GM19240 (cell line): ENCODE measurements at regions not wholly inside any gene's neighbourhood (a gene's known extent, or its start where the extent isn't known, plus 50 kb on each side); places are given as distances from the start of the nearest gene placed in this dataset.
"Not testable (repeated sequence)": the region's sequence is repeated elsewhere in the genome, so short reads cannot be mapped to it uniquely, and the experiment has no call there.

ENCODE experiments used
- DNase-seq: peaks from one replicate; pipeline ENCODE4 v3.0.0; 2011; ENCODE audit warnings: low spot score; ENCODE audit not compliant: insufficient read length

DNA sequence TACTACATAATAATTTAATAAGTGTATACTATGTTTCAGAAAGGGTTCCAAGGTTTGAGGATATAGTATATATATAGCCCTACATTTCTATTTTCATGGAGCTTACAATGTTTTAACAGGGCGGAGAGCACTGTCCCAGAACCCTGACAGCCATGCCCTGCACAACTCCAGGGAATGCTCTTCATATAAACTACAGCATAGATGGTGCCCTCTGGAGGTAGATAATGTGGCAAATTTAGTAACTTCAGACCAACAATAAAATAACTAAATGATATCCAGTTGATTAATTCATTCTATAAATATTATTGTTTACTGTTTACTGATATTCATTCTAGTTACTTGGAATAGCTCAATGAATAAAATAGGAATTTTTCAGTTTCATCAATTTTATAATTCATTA is 693.7 kb upstream of the CCDC179 start:
- no peak for DNase-seq

DNA sequence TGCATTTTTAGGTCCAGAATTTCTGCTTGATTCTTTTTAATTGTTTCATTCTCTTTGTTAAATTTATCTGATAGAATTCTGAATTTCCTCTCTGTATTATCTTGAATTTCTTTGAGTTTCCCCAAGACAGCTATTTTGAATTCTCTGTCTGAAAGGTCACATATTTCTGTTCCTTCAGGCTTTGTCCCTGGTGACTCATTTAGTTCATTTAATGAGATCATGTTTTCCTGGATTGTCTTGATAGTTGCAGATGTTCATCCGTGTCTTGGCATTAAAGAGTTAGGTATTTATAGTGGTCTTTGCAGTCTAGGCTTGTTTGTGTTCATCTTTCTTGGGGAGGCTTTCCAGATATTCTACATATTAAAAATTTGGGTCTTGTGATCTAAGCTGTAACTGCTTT is 694.8 kb upstream of the CCDC179 start:
- DNase-seq: no peak

DNA sequence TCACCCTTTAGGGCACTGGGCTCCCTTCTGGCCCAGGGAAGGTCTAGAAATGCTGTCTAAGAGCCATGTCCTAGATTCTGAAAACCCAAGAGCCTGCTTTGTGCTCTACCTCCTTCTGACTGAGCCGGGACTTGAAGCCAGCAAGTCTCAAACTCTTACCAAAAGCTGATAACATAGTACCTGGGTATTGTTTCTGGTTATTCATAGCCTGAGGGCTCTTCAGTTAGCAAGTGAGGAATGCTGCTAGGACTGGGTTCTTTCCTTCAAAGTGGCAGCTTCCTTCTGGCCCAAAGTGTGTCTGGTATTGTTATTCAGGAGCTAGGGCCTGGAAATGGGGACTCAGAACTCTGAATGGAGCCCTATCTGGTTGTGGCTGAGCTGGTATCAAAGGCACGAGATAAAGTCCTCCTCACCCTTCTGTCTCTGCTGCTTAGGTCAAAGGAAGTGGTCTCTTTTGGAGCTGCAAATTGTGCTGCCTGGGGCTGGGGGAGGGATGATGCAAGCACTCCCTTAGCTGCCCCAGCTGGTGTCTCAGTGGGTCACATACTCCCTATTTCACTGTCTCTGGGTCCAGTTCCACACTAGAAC is 696.0 kb upstream of the CCDC179 start:
- no peak for DNase-seq

DNA sequence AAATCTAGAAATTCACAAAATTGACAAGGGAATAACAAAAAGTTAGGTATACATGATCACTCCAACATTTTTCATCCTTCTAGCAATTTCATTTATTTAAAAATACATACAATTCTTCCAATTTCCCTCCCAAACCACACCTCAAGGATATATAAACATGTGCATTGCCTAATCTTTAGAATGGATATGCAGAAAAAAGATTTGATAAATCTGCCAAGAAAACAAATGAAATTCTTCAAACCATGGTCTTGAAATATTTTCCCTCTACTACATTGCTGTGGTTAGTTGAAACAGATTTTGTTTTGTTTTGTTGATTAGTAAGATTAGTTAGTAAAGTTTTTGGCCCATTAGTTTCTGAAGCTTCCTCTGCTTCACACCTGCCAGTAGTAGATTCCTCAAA is 703.3 kb upstream of the CCDC179 start:
- no peak for DNase-seq

DNA sequence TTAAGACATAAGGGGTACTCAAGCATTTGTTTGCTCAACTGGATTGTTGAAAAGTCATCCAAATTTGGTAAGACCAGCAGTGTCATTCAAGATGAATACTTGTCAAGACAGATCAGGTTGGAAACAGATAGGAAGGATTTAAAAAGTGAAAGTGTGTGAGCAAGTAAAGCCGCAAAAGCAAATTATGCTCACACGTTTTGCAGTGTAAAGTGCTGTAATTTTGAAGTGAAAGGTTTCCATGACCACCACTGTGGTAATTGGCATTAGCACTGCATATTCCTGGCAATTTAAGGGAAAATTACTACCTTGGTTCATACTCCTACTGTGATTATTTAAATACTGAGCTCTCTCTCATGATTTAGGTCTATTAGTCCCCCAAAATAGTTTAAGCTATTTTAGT is 704.1 kb upstream of the CCDC179 start:
- DNase-seq: no peak

DNA sequence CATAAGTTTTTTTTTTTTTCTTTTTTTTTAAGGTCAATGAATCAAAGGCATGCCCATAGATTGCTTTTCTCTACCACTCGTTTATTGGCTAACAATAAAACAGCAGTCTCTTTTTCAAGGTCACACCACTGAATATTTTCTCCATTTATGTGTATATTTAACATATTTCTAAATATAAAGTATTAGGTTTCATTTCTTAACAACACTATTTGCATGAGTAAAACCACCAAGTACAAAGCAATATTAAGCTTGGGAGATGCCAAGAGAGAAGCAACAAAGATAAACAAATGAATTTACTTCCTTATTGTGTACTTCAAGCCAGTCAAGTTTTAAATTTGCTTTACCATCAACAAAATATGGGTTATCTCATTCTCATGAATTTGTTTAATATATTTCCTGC is 708.9 kb upstream of the CCDC179 start:
- DNase-seq: no peak

DNA sequence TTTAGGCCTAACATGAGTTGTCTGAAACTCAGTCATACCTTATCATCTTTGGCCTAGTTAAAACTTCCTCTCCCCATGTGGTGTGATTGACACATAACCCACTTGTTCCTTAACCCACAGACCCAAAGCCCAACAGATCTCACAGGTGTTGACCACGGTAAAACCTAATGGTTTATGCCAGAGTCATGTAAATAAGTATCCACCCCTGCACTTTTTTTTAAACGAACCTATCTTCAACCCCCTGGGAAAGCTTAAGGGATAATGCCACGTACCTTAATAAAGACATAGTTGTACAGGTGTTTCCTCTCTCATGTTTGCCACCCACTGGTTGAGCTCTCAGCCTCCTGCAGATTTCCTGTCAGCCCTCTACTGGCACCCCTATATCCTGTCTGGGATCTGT is 709.3 kb upstream of the CCDC179 start:
- no peak for DNase-seq

DNA sequence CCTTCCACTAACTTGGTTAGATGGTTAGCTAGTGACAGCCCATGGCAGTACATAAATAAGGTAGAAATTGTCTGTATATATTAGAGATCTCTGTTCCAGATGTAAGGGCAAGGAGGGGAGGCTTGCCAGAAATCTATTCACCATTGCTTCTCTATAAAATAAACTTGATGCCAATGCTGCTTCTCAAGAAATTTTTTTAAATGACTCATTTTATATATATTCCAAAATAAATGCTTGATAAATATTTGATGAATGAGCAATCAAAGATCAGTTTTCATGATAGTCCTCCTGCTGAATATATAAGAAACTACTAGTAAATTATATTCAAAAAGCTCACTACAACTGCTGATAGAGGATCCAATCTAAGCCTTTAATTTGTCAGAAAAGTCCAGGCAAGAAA is 710.6 kb upstream of the CCDC179 start:
- no peak for DNase-seq

DNA sequence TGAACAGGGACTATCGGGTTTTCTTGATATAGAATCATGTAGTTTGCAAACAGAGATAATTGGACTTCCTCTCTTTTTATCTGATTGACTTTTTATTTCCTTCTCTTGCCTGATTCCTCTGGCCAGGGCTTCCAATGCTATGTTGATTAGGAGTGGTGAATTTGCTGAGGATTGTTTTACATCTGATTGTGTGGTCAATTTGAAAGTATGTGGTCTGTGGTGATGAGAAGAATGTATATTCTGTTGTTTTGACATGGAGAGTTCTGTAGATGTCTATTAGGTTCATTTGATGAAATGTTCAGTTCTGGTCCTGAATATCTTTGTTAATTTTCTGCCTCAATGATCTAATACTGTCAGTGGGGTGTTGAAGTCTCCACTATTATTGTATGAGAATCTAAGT is 713.2 kb upstream of the CCDC179 start:
- DNase-seq: no peak

DNA sequence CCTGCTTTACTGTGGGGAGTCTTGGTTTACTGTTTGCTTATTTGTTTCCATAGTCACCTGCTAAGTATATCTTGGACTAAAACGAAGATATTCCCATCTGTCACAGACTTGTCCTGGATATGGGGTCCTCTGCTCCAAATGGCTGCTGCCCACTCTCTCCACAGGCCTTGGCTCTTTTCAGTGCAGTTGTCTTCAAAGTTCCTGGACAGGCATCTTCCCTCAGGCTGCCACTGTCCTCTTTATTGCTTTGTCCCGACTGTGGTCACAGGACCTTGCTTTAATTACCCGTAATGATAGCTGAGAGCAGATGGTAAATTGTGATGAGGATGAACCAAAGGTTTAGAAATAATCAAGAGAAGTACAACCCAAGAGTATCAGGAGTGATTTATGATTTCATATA is 713.9 kb upstream of the CCDC179 start:
- DNase-seq: no peak

DNA sequence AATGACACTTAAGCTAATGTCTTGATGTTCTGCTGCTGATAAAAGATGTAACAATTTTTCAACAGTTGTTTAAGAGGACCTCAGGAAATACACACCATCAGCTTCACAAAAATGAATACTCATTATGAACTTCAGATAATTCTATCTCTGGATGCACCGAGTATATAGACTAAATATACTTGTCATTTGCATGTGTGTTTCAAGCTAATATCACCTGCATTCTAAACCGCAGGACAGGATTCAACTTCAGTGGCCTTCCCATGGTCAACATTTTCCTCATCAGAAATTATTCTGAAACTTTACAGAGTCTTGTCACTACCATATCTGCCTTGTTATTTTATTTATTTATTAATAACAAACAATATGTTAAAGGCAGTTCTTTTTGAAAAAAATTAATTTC is 717.0 kb upstream of the CCDC179 start:
- no peak for DNase-seq

DNA sequence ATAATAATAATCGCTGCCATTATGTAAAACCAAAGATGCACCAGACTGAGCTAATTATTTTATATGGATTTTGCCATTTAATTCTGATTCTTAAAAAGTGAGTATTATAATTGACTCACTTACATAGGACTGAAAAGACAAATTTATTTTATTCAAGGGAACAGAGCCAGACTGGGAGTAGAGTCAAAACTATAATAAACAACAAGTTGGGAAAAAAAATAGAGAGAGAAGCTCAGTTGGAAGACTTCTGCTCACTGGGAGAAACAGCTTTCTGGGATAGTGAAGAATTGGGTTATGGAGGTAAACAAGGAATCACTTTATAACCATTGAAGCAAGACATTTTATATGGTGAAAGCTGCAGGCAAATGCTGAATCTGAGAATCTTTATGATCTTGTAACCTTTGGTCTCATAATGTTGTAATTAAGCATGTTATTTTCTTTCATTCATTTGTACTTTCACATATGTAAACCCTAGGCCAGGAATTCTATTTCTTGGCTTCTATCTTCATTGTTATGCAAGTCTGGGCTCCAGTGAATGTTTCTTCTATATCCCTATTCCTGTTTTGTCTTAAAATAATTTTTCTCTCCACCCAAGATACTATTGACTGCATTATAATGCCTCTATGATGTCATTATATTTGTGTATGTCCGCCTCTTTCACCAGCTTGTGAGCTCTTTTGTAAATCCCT is 725.3 kb upstream of the CCDC179 start:
- DNase-seq: no peak

DNA sequence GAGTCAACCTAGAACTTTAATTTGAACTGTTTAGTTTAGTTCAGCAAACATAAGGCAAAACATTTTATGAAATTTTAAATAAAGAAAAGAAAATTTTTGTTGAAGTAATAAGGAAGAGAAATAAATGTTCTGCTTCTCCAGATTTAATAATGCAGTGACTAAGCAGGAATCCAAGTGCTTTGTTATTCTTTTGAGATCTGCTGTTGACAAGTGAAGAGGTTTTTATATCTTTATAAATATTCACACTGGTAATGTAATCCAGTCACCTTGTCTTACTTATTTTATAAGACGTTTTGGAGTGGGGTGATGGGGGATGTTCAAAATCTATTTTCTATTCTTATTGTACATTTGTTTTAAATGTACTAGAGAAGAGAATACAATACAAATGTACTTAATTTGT is 725.9 kb upstream of the CCDC179 start:
- no peak for DNase-seq

DNA sequence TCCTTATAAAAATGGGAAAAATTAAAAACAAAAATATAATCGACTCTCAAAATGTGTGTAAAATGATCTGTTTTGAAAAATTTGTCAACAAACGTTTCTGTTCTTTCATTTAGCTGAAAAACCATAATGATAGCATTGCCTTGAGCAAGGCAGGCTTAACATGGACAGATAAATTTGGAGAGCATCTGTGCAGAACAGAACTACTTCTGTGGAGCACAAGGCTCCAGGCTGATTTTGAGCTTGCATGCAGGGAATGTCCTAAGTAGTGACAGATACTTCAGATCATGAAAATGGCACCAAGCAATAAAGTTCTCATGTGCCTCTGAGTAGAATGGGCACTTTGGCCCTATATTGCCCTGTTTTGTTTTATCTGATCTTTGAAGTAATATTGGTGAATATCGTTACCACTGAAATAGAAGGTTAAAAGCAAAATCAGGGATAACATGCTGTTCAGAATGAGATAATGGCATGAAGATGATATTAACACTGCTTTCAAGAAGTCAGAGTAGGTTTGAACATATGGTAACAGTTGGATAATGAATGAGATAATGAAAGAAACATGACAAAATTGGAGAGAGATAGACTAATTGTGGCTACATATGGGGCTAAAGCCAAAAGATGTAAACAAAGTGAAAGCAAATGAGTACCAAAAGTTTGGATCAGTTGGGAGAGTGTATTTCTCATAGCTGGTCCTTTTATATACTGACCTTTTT is 730.5 kb upstream of the CCDC179 start:
- DNase-seq: no peak

DNA sequence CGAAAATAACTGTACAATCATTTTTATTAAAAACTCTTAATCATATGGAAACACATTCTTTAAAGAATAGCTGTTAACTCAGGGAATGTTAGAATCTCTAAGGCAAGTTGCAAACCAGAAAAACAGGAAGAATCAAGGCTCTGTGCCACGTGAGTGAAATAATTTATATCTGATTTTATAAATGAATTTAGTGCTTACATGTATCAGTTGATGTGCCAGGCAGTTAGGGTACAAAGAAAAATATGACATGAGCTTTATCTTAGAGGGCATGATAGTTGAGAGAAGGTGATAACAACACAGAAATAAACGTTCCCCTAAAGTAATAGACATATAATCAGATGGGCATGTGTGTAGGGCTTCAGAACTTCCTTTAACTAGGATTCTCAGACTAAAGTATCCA is 734.5 kb upstream of the CCDC179 start:
- no peak for DNase-seq

DNA sequence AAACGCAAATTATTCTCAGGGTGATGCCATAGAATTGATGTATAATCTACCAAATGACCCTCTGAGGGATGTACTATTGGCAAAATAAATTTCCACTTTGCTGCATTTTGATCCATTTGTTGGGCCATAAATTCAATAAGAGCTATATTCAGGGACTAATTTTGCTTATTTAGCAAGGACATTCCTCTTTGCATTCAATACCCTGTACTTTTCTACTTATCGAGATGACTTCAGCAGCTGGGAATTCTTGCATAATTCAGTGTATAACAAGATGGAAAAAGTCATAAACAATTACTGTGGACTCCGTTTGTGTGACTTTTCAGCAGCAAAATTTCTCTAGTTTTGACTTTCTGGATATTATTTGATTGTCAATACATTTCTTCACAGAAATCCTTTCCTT is 744.7 kb upstream of the CCDC179 start:
- DNase-seq: no peak

DNA sequence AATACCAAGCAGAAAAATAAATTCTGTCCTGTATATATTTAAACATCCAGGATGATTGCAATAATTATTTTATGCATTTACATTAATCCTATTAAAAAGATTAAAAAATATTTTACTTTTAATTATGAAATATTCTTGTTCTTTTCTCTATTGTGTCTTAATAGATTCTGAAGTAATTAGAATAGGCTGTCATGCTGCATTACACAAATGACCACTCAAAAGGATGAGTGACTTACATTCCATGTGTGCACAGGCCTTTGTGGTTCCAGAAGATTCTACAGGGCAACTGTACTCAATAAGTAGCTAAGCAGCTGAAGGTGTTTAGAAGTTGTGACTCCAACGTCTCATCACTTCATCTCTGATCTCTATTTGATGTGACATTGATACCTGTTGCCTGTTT is 745.9 kb upstream of the CCDC179 start:
- DNase-seq: no peak

DNA sequence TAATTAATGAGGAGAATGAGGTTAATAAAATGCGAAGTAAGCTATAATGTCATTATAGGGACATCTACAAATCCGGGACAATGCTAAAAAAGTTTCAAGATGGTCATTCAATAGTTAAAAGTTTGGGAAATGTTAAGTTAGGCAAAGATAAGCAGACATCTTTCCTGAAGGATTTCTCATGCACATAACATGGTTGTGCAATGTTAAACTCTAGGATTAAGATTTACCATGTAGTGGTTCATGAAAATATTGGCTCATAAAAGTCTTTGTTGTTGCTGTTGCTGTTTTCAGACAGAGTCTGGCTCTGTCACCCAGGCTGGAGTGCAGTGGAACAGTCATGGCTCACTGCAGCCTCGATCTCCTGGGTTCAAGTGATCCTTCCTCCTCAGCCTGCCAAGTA is 751.5 kb upstream of the CCDC179 start:
- DNase-seq: no peak

DNA sequence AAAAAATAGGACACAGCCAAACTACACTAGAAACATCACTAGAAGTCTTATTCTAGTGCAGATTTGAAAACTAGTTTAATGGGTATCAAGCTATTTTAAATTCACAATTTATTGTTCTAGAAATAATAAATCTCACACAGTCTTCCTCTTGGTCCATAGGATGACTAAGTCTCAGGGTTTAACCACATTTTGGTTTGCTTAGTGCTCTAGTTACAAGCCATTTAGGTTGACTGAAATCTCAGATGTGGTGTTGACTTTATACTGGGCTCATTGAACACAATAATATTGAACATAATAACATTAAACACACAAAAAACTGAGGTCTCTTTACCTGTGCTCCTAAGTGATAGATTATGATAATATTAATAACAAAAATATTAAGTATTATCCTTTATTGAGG is 760.3 kb upstream of the CCDC179 start:
- no peak for DNase-seq

DNA sequence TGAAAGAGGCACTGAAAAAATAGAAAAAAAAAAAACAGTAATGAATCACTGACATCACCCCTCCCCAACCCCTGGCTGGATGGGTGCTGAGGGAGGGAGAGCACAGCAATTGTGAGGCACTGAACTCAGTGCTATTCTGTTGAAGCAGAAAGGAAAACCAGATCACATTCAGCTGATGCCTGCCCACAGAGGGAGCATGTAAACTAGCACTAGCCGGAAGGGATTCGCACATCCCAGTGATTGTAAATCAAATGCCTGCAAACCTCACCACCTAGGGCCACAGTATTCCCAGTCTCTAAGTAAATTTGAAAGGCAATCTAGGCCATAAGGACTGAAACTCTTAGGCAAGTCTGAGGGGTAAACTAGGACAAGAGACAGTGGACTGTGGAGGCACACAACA is 772.0 kb upstream of the CCDC179 start:
- no peak for DNase-seq

DNA sequence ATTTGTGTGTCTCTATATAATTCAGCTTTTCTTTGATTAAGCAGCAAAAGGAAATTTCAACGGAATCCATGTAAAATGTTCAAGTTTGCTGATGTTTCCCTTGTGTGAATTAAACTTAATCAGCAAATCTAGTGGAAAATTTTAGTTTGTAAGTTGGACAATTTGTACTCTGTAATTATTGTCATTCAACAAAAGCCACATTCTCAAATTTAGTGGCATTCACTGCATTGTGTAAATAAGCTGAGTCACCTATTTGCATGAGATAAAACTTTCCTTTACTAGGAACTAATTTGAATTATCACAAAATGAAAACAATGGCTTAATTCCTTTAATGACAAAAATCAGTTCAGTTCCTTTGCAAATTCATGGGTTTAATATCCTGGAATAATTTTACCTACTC is 784.2 kb upstream of the CCDC179 start:
- no peak for DNase-seq

DNA sequence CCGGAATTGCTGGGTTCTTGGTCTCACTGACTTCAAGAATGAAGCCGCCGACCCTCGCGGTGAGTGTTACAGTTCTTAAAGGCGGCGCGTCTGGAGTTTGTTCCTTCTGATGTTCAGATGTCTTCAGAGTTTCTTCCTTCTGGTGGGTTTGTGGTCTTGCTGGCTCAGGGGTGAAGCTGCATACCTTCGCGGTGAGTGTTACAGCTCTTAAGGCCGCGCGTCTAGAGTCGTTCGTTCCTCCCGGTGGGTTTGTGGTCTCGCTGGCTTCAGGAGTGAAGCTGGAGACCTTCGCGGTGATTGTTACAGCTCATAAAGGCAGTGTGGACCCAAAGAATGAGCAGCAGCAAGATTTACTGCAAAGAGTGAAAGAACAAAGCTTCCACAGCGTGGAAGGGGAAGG is 792.1 kb upstream of the CCDC179 start:
- DNase-seq: not testable (repeated sequence)

DNA sequence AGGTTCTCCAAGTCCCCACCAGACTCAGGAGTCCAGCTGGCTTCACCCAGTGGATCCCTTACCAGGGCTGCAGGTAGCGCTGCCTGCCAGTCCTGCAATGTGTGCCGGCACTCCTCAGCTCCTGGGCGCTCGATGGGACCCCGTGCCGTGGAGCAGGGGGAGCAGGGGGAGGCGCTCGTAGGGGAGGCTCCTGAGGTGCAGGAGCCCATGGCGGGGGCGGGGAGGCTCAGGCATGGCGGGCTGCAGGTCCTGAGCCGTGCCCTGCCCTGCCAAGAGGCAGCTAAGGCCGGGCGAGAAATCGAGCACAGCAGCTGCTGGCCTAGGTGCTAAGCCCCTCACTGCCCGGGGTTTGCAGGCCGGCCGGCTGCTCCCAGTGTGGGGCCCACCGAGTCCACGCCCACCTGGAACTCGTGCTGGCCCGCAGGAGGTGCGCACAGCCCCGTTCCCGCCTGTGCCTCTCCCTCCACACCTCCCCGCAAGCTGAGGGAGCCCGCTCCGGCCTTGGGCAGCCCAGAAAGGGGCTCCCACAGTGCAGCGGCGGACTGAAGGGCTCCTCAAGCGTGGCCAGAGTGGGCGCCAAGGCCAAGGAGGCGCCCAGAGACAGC is 792.9 kb upstream of the CCDC179 start:
- no peak for DNase-seq
